H9 (cell line): ENCODE measurements at regions not wholly inside any gene's neighbourhood (a gene's known extent, or its start where the extent isn't known, plus 50 kb on each side); places are given as distances from the start of the nearest gene placed in this dataset.

Experiments used
- DNase-seq: peaks from one replicate; pipeline ENCODE4 v3.0.0-alpha.2; 2017
- H2AFZ ChIP-seq: one replicate; pipeline ENCODE4 v1.6.1; 2013; ENCODE audit warnings: mild to moderate bottlenecking, low read length, control low read depth, moderate library complexity
- H2AK5ac ChIP-seq: 2 replicates; pipeline ENCODE4 v1.6.1; 2013; ENCODE audit warnings: low read length, control low read depth, mixed read lengths; ENCODE audit not compliant: insufficient read length
- H2BK120ac ChIP-seq: one replicate; pipeline ENCODE4 v1.6.1; 2013; ENCODE audit warnings: low read depth, mild to moderate bottlenecking, low read length, control low read depth, inconsistent platforms; ENCODE audit not compliant: poor library complexity, severe bottlenecking
- H2BK12ac ChIP-seq: 2 replicates; pipeline ENCODE4 v1.6.1; 2013; ENCODE audit warnings: low read length, control low read depth, mixed read lengths, low read depth; ENCODE audit not compliant: insufficient read length
- H2BK15ac ChIP-seq: 2 replicates; pipeline ENCODE4 v1.6.1; 2013; ENCODE audit warnings: low read depth, low read length, control low read depth
- H2BK20ac ChIP-seq: one replicate; pipeline ENCODE4 v1.6.1; 2013; ENCODE audit warnings: low read depth, mild to moderate bottlenecking, low read length, control low read depth, inconsistent platforms; ENCODE audit not compliant: poor library complexity, severe bottlenecking
- H2BK5ac ChIP-seq: 2 replicates; pipeline ENCODE4 v1.6.1; 2013; ENCODE audit warnings: low read length, control low read depth, mixed read lengths; ENCODE audit not compliant: insufficient read length
- H3K14ac ChIP-seq: 2 replicates; pipeline ENCODE4 v1.6.1; 2013; ENCODE audit warnings: low read length, control low read depth; ENCODE audit not compliant: insufficient read depth
- H3K18ac ChIP-seq: 2 replicates; pipeline ENCODE4 v1.6.1; 2013; ENCODE audit warnings: low read depth, mild to moderate bottlenecking, mixed read lengths, low read length, control low read depth; ENCODE audit not compliant: insufficient read length
- H3K23ac ChIP-seq: 2 replicates; pipeline ENCODE4 v1.6.1; 2013; ENCODE audit warnings: low read length, control low read depth, mixed read lengths, low read depth; ENCODE audit not compliant: insufficient read length
- H3K23me2 ChIP-seq: 2 replicates; pipeline ENCODE4 v1.6.1; 2013; ENCODE audit warnings: low read depth, mild to moderate bottlenecking, mixed read lengths, low read length, control low read depth; ENCODE audit not compliant: insufficient read length, poor library complexity, severe bottlenecking
- H3K27ac ChIP-seq: 2 replicates; pipeline ENCODE4 v1.5.1; 2013; ENCODE audit warnings: low read length, control low read depth, mixed read lengths, low read depth; ENCODE audit not compliant: insufficient read length
- H3K27me3 ChIP-seq: 2 replicates; pipeline ENCODE4 v1.6.1; 2013; ENCODE audit warnings: low read length, control low read depth, inconsistent platforms; ENCODE audit not compliant: insufficient read depth
- H3K4ac ChIP-seq: 2 replicates; pipeline ENCODE4 v1.6.1; 2013; ENCODE audit warnings: low read depth, mild to moderate bottlenecking, control low read depth, inconsistent platforms, low read length, moderate library complexity
- H3K4me1 ChIP-seq: 2 replicates; pipeline ENCODE4 v1.6.1; 2013; ENCODE audit warnings: low read length, control low read depth, inconsistent platforms; ENCODE audit not compliant: insufficient read depth
- H3K4me2 ChIP-seq: 2 replicates; pipeline ENCODE4 v1.6.1; 2013; ENCODE audit warnings: low read length, control low read depth, mixed read lengths; ENCODE audit not compliant: insufficient read length, insufficient read depth
- H3K56ac ChIP-seq: 2 replicates; pipeline ENCODE4 v1.6.1; 2013; ENCODE audit warnings: low read depth, mild to moderate bottlenecking, mixed read lengths, low read length, control low read depth; ENCODE audit not compliant: insufficient read length
- H3K79me1 ChIP-seq: 2 replicates; pipeline ENCODE4 v1.6.1; 2013; ENCODE audit warnings: low read depth, mild to moderate bottlenecking, moderate library complexity, low read length, control low read depth, inconsistent platforms; ENCODE audit not compliant: insufficient read depth, poor library complexity, severe bottlenecking
- H3K79me2 ChIP-seq: 2 replicates; pipeline ENCODE4 v1.6.1; 2013; ENCODE audit warnings: low read length, control low read depth, inconsistent platforms; ENCODE audit not compliant: insufficient read depth
- H3K9ac ChIP-seq: 2 replicates; pipeline ENCODE4 v1.6.1; 2013; ENCODE audit warnings: low read length, control low read depth, mixed read lengths; ENCODE audit not compliant: insufficient read length; ENCODE audit errors: extremely low read depth
- H3K9me3 ChIP-seq: one replicate; pipeline ENCODE4 v1.6.1; 2013; ENCODE audit warnings: low read depth, low read length, inconsistent platforms; ENCODE audit not compliant: control insufficient read depth
- H3T11ph ChIP-seq: one replicate; pipeline ENCODE4 v1.6.1; 2013; ENCODE audit warnings: mild to moderate bottlenecking, low read length, control low read depth, inconsistent platforms
- H4K20me1 ChIP-seq: one replicate; pipeline ENCODE4 v1.6.1; 2013; ENCODE audit not compliant: control insufficient read depth, insufficient read length, insufficient read depth
- H4K5ac ChIP-seq: 2 replicates; pipeline ENCODE4 v1.6.1; 2013; ENCODE audit warnings: low read depth, mild to moderate bottlenecking, mixed read lengths, low read length, control low read depth; ENCODE audit not compliant: insufficient read length
- H4K8ac ChIP-seq: replicated peaks from 2 replicates; pipeline ENCODE4 v1.6.1; 2013; ENCODE audit warnings: low read length, control low read depth, mixed read lengths, low read depth; ENCODE audit not compliant: insufficient read length
- H4K91ac ChIP-seq: 2 replicates; pipeline ENCODE4 v1.6.1; 2013; ENCODE audit warnings: low read depth, mild to moderate bottlenecking, moderate library complexity, mixed read lengths, low read length, control low read depth; ENCODE audit not compliant: insufficient read length
- H3K27ac Mint-ChIP-seq, 3 experiments: 2 replicates in 2 of 3; 3 replicates in 1 of 3; pipeline ENCODE4 v1.8.0; 2020 to 2021; ENCODE audit warnings: mixed read lengths in 3 of 3, mild to moderate bottlenecking in 1 of 3, moderate library complexity in 1 of 3
- H3K27me3 Mint-ChIP-seq: 2 replicates; pipeline ENCODE4 v1.8.0; 2021; ENCODE audit warnings: low read depth, mild to moderate bottlenecking, moderate library complexity, mixed read lengths
- H3K36me3 Mint-ChIP-seq, 3 experiments: 2 replicates in 2 of 3; 3 replicates in 1 of 3; pipeline ENCODE4 v1.8.0; 2020 to 2021; ENCODE audit warnings: low read depth in 3 of 3, mixed read lengths in 3 of 3; ENCODE audit not compliant: insufficient read depth in 1 of 3
- H3K4me1 Mint-ChIP-seq, 2 experiments: 2 replicates each; pipeline ENCODE4 v1.8.0; 2020; ENCODE audit warnings: mixed read lengths in 2 of 2
- H3K4me3 Mint-ChIP-seq, 2 experiments: 2 replicates in 1 of 2; 3 replicates in 1 of 2; pipeline ENCODE4 v1.8.0; 2020 to 2021; ENCODE audit warnings: mild to moderate bottlenecking in 2 of 2, mixed read lengths in 2 of 2, moderate library complexity in 1 of 2
- H3K9me3 Mint-ChIP-seq, 2 experiments: 2 replicates in 1 of 2; 3 replicates in 1 of 2; pipeline ENCODE4 v1.8.0; 2020; ENCODE audit warnings: mild to moderate bottlenecking in 2 of 2, mixed read lengths in 2 of 2, moderate library complexity in 1 of 2
- WGBS: extraction: QIAGEN DNeasy Blood & Tissue Kit; methylation state at CpG from one replicate; pipeline ENCODE4 v1.1.7; 2013; ENCODE audit warnings: missing lambda C conversion rate, low lambda C conversion rate, mixed read lengths; ENCODE audit not compliant: insufficient read length; ENCODE audit errors: extremely low coverage; 5-methylcytosine and 5-hydroxymethylcytosine counted together
- TF ChIP-seq, protein P1 (sequence below): fragments of 200-600 bp; sonication (generic); conservative IDR thresholded peaks from 3 replicates; pipeline ENCODE4 v1.8.0; 2021; ENCODE audit warnings: antibody characterized with exemption, mild to moderate bottlenecking

GRCh38 chrX:1925053-1925481, 310.2 kb downstream of the ASMT start:
- Histone ChIP-seq H3K23ac (no peak overlapping the region), H2BK20ac (no peak overlapping the region), H2BK5ac (no peak overlapping the region), H2BK15ac (no peak overlapping the region), H3K9me3 (no peaks in the 10 kb centered on the region), H3K27me3 (no peaks in the 10 kb centered on the region), H3K27ac (peak overlapping the region; percentile 64), H2BK12ac (no peak overlapping the region), H2BK120ac (no peak overlapping the region), H3K79me2 (no peaks in the 10 kb centered on the region), H3T11ph (no peak overlapping the region), H4K8ac (no peak overlapping the region), H3K18ac (no peak overlapping the region), H3K56ac (no peak overlapping the region), H3K4ac (no peak overlapping the region), H3K9ac (no peak overlapping the region), H4K20me1 (no peaks in the 10 kb centered on the region), H4K91ac (no peak overlapping the region), H3K23me2 (no peaks in the 10 kb centered on the region), H3K14ac (no peak overlapping the region), H3K4me2 (peak overlapping the region; percentile 3), H3K79me1 (no peaks in the 10 kb centered on the region), H3K4me1 (peaks cover 3% of the 10 kb centered on the region; the same call in 1 of the 2 replicates), H2AK5ac (no peak overlapping the region), H4K5ac (no peak overlapping the region), H2AFZ (no peak overlapping the region)
- peak; percentile 94 for DNase-seq
- WGBS: no CpG with 5 or more reads among the region's 20 CpGs
- Mint-ChIP-seq H3K4me3 (peak overlapping the region; percentile 30 to 73), H3K9me3 (peaks cover 0 to 2% of the 10 kb centered on the region in 2 experiments; a peak in 3 of 5 replicates), H3K27me3 (no peaks in the 10 kb centered on the region), H3K27ac (peak overlapping the region; percentile 82 to 100 (median 99)), H3K36me3 (0 out of 7 replicates have a peak, but pooled peaks cover 0 to 4% (median 0%) of the 10 kb centered on the region in 3 experiments), H3K4me1 (peaks cover 36 to 42% of the 10 kb centered on the region in 2 experiments)
- TF ChIP-seq, protein P1, sequence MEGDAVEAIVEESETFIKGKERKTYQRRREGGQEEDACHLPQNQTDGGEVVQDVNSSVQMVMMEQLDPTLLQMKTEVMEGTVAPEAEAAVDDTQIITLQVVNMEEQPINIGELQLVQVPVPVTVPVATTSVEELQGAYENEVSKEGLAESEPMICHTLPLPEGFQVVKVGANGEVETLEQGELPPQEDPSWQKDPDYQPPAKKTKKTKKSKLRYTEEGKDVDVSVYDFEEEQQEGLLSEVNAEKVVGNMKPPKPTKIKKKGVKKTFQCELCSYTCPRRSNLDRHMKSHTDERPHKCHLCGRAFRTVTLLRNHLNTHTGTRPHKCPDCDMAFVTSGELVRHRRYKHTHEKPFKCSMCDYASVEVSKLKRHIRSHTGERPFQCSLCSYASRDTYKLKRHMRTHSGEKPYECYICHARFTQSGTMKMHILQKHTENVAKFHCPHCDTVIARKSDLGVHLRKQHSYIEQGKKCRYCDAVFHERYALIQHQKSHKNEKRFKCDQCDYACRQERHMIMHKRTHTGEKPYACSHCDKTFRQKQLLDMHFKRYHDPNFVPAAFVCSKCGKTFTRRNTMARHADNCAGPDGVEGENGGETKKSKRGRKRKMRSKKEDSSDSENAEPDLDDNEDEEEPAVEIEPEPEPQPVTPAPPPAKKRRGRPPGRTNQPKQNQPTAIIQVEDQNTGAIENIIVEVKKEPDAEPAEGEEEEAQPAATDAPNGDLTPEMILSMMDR: no peak
